Erythroblast (primary cell): ENCODE measurements at regions not wholly inside any gene's neighbourhood (a gene's known extent, or its start where the extent isn't known, plus 50 kb on each side); places are given as distances from the start of the nearest gene placed in this dataset.

Source experiments
- DNase-seq, 2 experiments: peaks; one replicate each; lab custom pipeline; 2025; lab: John Stamatoyannopoulos, UW
- GATA1 ChIP-seq: IDR thresholded peaks from 2 replicates; pipeline ENCODE4 v1.6.1; 2011; ENCODE audit warnings: low read depth, mild to moderate bottlenecking, control low read depth, low read length, moderate library complexity
- POLR2A ChIP-seq: IDR thresholded peaks from 2 replicates; pipeline ENCODE4 v1.6.1; 2011; ENCODE audit warnings: mild to moderate bottlenecking, low read length

DNA sequence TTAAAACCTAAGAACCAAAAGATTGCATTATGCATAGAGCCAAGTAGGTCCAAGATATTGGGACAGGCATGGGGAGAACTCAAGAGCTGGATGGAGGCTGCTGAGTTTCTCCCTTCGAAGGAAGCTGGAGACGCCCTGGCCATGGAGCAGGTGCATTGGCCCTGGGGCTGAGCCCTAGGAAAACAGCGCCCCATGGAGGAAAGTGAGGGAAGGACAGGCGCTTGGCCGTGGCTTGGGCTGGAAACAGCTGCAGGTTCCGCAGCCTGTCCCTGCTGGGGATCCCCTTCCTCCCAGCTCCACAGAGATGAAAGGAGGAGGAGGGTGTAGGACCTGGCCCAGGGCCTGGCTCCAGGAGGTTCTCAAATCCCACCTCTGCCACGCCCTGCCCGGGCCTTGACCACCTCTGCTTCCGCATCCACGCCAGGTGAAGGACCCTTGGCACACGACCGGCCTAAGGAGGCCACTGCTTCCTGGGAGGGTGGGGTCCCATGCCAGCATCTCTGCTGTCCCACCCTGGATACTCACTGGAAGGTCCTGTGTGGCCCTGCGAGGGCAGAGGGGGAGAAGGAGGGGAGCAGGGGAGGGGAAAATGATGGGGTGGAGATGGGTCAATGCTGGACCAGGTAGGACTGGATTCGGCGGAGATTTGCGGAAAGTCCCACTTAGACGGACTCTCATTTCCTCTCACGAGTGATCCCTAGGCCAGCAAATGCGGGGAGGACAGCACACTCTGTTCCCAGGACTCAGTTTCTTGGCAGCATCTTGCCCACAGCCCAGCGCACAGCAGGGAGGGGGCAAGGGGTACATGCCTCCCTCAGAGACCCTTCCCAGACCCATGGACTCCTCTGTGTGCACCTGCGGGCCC lies 258.6 kb upstream of the TCERG1L start:
- peak in 1 of 2 experiments; percentile 9 for DNase-seq
- no peak for TF ChIP-seq POLR2A
- no peak for TF ChIP-seq GATA1

DNA sequence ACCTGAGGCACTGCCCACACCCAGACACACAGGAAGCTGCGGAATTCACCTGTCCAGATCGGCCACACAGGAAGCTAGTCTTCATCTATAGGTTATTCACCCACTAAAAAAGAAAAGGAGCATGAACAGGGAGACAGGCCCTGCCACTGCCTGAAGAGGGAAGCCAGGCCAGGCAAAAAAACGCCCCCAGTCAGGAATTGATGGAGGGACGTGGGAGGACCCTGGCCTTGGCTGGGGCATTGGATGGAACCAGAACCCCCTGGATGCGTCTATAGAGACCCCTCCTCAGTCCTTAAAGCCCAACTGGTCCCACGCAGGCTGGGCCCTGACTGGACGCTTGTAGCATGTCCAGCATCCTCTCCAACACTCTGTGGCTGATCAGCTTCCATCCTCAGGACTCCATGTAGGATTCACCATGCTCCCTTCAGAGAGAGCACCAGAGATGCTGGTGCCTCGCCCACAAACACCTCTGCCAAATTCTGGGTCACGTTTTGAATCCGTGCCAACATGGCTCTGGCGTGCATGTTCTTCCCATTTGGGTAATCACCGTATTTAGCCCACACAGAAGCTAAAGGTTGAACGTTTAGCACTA lies 259.3 kb upstream of the TCERG1L start:
- TF ChIP-seq GATA1 (no peak), POLR2A (no peak)
- DNase-seq = no peak

DNA sequence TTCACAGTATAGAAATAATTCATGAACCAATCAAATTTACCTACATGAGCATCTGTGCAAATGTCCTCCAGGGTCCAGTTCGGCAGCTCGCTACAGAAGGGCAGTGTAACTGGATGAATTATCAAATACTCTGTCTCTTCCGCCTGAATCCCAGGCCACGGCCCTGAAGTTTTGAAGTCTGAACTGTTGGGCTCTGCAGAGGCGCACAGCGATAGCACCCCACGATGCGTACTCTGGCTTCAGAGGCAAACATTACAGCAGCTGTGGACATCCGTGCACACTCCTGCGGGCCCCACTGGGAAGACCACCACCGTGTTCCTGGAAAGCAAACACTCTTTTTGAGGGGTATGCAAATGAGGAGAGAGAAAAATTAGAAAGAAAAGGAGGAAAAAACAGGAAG lies 259.8 kb upstream of the TCERG1L start:
- no peak for TF ChIP-seq POLR2A
- DNase-seq = no peak

DNA sequence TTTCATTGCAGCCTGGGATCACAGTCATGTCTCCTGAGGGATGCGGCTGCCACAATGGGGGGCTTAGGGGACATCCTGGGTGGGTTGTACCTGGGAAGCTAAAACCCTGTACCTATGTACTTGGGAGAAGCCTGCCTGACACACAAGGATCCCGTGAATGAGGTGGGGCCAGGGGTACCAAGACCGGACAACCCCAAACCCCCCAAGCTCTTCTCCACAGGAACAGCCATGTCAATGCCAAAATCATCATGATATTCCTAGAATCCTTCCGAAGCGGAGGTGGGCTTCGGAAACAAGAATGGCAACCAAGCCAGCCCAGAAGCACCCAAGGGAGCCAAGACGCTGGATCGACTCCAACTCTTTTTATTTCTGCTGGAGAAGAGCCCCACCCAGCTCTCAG lies 260.3 kb upstream of the TCERG1L start:
- DNase-seq = no peak
- no peak for TF ChIP-seq POLR2A
- no peak for TF ChIP-seq GATA1

DNA sequence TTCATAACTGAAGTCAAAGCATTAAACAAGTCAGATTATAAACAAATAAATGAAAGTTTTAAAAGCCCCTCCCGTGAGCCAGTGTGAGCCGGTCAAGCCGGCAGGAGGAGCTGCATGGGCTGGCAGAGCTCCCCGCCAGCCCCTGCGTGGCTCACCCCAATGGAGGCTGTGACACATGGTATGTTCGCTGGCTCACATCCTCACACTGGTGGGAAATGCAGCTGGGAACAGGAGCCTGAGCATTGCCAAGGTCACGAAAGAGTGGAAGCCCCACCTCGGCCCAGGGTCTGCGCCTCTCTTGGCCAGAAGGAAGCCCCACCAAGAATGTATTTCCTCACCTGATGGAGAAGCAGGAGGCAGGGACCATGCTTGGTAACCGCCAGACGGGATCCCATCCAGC lies 261.7 kb upstream of the TCERG1L start:
- TF ChIP-seq POLR2A (no peak), GATA1 (no peak)
- no peak for DNase-seq

DNA sequence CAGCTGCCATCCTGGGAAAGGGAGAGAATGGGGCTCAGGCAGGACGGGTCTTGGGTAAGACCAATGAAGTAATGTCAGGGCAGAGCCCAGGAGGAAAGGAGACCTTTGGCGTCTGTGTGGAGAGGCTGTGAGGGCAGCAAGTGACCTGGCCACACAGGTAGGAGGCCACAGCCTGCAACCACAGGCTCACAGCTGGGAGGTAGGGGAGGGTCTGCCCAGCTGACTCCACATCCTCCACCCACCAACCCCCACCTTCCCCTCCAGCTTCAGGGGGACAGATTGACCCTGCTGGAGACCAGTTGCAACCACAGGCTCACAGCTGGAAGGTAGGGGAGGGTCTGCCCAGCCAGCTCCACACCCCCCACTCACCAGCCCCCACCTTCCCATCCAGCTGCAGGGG lies 262.2 kb upstream of the TCERG1L start:
- no peak for TF ChIP-seq GATA1
- no peak for TF ChIP-seq POLR2A
- DNase-seq = no peak

DNA sequence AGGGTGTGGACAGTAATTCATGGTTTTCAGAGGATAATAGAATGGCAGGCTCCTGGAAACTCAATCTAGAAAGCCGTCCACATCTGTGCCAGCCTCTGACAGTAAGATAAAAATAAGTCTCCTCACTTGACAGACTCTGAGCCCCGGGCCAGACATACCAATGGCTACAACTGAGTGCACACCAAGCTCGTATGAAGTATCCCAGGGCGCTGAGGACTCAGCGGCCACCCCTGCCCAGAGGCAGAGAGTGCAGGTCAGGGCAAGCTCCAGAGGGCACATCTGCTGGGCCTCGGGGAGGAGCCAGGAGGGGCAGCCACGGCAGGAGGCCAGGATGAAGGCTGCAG lies 262.8 kb upstream of the TCERG1L start:
- no peak for TF ChIP-seq POLR2A
- no peak for TF ChIP-seq GATA1

DNA sequence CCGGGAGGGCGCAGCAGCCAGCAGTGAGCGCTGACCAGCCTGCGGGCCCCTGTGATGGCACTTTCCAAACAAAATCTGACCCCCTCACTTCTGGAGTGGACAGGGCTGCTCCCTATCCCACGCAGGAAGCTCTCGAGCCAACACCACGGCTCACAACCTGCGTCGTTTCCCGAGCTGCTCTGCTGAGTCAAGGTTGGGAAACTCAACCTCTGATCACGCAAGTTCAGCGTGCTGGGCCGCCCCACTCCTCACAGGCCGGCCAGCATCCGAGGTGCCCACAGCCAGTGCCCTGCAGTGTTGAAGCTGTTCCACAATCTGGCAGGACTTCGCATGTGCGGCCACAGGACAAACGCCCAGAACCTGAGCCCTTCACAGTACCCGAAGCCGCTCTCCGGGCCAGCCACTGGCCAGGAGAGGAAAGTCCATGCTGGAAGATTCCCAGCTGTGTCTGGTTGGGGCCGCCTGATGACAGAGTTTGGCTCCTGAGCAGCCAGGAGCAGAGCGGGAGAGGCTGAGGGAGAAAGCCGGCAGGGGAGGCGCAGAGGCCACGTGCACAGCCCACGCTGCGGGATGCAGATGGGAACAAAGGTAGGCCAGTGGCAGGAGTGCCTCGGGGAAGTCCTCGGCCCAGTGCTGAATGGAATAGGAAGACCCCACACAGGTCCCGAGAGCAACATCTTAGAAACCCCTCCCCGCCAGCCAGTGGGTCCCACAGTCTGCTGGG lies 263.3 kb upstream of the TCERG1L start:
- TF ChIP-seq POLR2A (no peak), GATA1 (no peak)
- no peak for DNase-seq

More for the DNA sequence above, 262.8 kb upstream of the TCERG1L start:
- DNase-seq = no peak

DNA sequence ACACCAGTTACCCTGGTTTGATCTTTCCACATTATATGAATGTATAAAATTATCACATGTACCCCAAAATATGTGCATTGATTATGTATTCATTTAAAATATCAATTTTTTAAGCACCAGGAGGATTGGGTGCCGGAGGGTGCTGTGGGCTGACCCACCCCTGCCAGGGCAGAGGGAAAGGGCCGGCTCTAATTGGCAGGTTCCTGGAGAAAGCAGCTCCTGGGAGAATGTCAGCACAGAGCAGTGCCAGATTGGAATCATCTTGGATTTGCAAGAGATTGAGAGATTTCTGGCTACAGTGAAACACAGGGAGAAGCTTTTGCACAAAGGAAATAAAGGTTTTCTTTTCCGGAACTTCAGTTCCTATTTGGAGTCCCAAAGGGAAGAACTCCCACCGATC lies 264.4 kb upstream of the TCERG1L start:
- no peak for DNase-seq
- TF ChIP-seq POLR2A = no peak
- no peak for TF ChIP-seq GATA1

DNA sequence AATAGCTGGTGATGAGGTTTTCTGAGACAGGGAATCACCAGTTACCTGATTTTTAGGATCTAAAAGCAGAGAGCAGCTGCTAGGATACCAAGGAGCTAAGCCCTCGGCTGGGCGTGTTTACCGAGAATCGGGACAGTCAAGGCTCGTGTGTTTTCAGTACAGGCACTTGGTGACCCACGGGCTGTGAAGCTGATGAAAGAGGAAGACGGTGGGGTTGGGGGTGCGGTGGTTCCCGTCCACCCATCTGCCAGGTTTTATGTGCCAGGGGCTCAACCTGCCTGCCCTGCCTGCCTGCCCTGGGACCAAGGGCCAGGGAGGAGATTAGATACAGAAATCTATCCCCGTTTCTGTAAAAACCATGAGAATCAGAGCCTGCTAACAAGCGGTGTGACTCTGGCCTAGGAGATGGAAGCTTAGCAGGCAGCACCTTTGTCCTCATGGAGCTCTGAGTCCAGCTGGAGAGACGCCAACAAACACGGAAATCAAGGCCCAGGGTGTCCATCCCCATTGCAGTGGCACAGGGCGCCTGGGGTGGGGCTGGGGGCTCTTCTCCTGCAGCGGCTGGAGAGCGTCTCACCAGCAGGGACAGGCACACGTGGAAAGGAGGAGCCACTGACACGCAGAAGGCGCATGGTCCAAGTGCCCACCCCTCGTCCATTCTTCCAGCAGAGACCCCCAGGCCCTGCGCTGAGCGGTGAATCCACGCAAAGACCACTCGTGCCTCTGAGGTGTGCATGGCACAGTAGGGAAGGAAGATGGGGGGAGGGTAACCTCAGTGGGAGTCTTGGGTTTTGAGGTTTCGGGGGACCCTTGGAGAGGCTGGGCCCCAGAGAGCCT lies 265.0 kb upstream of the TCERG1L start:
- no peak for DNase-seq
- TF ChIP-seq GATA1 = no peak
- no peak for TF ChIP-seq POLR2A

DNA sequence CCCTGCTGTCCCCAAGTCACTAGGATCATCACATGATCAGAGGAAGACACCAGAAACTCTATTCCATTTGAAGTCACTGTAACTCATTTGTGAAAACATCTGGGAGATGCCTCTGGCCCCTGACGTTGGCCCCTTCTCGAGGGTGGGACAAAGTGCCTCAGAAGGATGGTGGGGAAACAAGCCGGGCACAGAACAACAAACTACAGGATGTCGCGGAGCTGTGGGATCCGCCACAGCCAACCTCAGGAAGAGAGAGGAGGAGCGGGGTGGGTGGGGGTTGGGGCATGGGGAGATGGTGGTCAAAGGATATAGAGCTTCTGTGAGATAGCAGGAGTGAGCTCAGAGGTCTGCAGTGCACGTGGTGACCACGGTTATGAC lies 265.6 kb upstream of the TCERG1L start:
- no peak for TF ChIP-seq GATA1
- no peak for TF ChIP-seq POLR2A
- no peak for DNase-seq

DNA sequence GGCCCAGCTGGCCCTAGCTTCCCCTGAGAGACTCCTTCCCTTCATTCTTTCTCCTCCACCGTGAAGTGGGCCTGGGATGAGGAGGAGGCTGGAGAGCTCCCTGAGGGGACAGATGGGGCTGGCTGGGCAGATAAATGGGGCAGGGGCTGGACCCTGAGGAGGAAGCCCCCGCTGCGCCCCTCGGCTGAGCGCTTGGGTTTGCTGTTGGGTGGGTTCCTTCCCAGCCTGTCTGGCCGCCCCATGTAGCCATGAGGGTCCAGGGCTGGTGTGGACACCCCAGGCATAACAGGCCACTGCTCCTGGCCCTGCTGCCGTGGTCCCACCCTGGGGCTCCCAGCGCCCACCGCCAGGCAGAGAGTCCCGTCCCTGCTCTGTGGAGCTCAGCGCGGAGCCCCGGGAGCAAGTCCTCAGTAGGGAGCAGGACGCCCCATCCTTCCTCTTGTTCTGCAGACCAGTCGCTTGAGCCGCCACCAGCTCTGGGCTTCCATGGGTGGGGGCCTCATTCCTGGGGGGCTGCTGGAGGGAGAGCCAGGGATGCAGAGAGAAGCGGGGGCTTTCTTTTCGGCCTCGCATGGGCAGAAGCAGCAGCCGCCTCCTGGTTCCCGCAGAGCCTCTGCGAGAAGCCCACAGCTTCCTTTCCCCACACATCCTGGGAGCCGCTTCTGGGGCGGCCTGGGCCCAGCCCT lies 266.4 kb upstream of the TCERG1L start:
- DNase-seq = no peak
- TF ChIP-seq POLR2A (no peak), GATA1 (no peak)

DNA sequence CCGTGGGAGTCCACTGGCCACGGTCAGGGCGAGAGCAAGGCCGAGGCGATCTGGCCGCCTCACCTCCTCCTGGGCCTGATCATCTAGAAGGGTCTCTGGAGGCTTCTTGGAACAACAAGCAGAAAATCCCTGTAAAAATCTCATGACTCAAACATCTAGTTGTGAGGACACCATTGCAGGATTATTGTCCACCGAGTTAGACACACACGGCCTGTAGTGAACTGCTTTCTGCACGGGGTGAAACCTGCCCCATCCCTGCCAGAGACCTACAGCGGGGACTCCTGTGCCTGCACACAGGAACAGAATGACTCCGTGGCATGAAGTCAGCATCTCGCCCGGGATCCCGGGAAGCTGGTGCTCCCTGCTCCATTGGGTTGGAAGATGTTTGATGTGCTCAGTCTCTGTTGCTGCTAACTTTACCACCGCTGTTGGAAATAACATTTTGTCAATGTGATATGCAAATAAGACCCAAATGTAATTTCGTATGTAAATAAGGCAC lies 267.0 kb upstream of the TCERG1L start:
- DNase-seq = no peak
- no peak for TF ChIP-seq GATA1
- no peak for TF ChIP-seq POLR2A
